ENCODE measurements at regions not wholly inside any gene's neighbourhood (a gene's known extent, or its start where the extent isn't known, plus 50 kb on each side); places are given as distances from the start of the nearest gene placed in this dataset.
"Not testable (repeated sequence)": the region's sequence is repeated elsewhere in the genome, so short reads cannot be mapped to it uniquely, and the experiment has no call there.

GRCh38 chr5:63400079-63400478 is 562.2 kb downstream of the HTR1A start:
- intact Hi-C loops (cut with DNase I) = no loop called here
- no peak for DNase-seq (ENCODE audit: low spot score in 2 of 2)
- H3K4me1 ChIP-seq = no peaks in the 10 kb centered on the region
- no peak for TF ChIP-seq CTCF (IDR thresholded peaks at IDR 0.05)
- H3K9me3 ChIP-seq = no peaks in the 10 kb centered on the region
- no peak overlapping the region for H3K27ac ChIP-seq
- H3K36me3 ChIP-seq = no peaks in the 10 kb centered on the region
- no peaks in the 10 kb centered on the region for H3K27me3 ChIP-seq
- H3K4me3 ChIP-seq = no peak overlapping the region

- Histone ChIP-seq H3K4me3 (no peak overlapping the region), H3K36me3 (no peaks in the 10 kb centered on the region), H3K4me1 (no peaks in the 10 kb centered on the region), H3K9me3 (no peaks in the 10 kb centered on the region), H3K27me3 (no peaks in the 10 kb centered on the region), H3K27ac (no peak overlapping the region)
- intact Hi-C loops (cut with DNase I) = no loop called here
- TF ChIP-seq CTCF (IDR thresholded peaks at IDR 0.05) = no peak
- DNase-seq (ENCODE audit: low spot score in 2 of 2) = no peak
Measured at GRCh38 chr5:63398346-63398745, 563.9 kb downstream of the HTR1A start.

- H3K9me3 ChIP-seq; intact Hi-C loops (cut with DNase I); H3K27ac ChIP-seq; H3K4me1 ChIP-seq; H3K27me3 ChIP-seq; DNase-seq (ENCODE audit: low spot score in 2 of 2); H3K36me3 ChIP-seq; H3K4me3 ChIP-seq: not testable (repeated sequence)
Measured at GRCh38 chr5:63388188-63388587, 574.1 kb downstream of the HTR1A start.

GRCh38 chr5:63375851-63376250 is 586.4 kb downstream of the HTR1A start:
- H3K27me3 ChIP-seq = no peaks in the 10 kb centered on the region
- no peak for TF ChIP-seq CTCF (IDR thresholded peaks at IDR 0.05)

GRCh38 chr5:63374085-63374484 is 588.2 kb downstream of the HTR1A start:
- TF ChIP-seq CTCF (IDR thresholded peaks at IDR 0.05) = no peak
- intact Hi-C loops (cut with DNase I) = no loop called here
- H3K27me3 ChIP-seq = no peaks in the 10 kb centered on the region
- no peaks in the 10 kb centered on the region for H3K4me1 ChIP-seq
- DNase-seq (ENCODE audit: low spot score in 2 of 2) = no peak
- no peak overlapping the region for H3K4me3 ChIP-seq
- H3K36me3 ChIP-seq = no peaks in the 10 kb centered on the region
- no peaks in the 10 kb centered on the region for H3K9me3 ChIP-seq
- no peak overlapping the region for H3K27ac ChIP-seq

More at GRCh38 chr5:63375851-63376250, 586.4 kb downstream of the HTR1A start:
- Histone ChIP-seq H3K27ac (no peak overlapping the region), H3K4me3 (no peak overlapping the region), H3K36me3 (no peaks in the 10 kb centered on the region), H3K9me3 (no peaks in the 10 kb centered on the region), H3K4me1 (no peaks in the 10 kb centered on the region)
- no peak for DNase-seq (ENCODE audit: low spot score in 2 of 2)
- intact Hi-C loops (cut with DNase I) = no loop called here

GRCh38 chr5:63351164-63351563 is 611.1 kb downstream of the HTR1A start:
- Histone ChIP-seq H3K9me3 (no peaks in the 10 kb centered on the region), H3K27ac (no peak overlapping the region), H3K4me3 (no peak overlapping the region), H3K27me3 (no peaks in the 10 kb centered on the region), H3K36me3 (no peaks in the 10 kb centered on the region), H3K4me1 (no peaks in the 10 kb centered on the region)
- DNase-seq (ENCODE audit: low spot score in 2 of 2) = no peak
- intact Hi-C loops (cut with DNase I) = no loop called here
- TF ChIP-seq CTCF (IDR thresholded peaks at IDR 0.05) = no peak

All from ascending aorta (tissue), 2 donors.